HG03159 (cell line): ENCODE measurements at regions not wholly inside any gene's neighbourhood (a gene's known extent, or its start where the extent isn't known, plus 50 kb on each side); places are given as distances from the start of the nearest gene placed in this dataset.
"Not testable (repeated sequence)": the region's sequence is repeated elsewhere in the genome, so short reads cannot be mapped to it uniquely, and the experiment has no call there.

ENCODE experiments used
- ATAC-seq: cut with Tn5 transposase; IDR thresholded peaks from one replicate; pipeline ENCODE4 v1.9.1; 2021; ENCODE audit warnings: mild to moderate bottlenecking, moderate library complexity; ENCODE audit not compliant: unreplicated experiment

- ATAC-seq, result not testable (repeated sequence)
Observed at GRCh38 chr6:66258731-66259487, 551.9 kb upstream of the EYS start.

GRCh38 chr6:66245231-66245630 lies 538.2 kb upstream of the EYS start:
- ATAC-seq, result no peak

- no peak for ATAC-seq
Observed at GRCh38 chr6:66238851-66239250, 531.8 kb upstream of the EYS start.

GRCh38 chr6:66232890-66233289 lies 525.9 kb upstream of the EYS start:
- no peak for ATAC-seq

GRCh38 chr6:66230591-66230990 lies 523.6 kb upstream of the EYS start:
- ATAC-seq, result no peak

- ATAC-seq, result no peak
Observed at GRCh38 chr6:66226109-66226508, 519.1 kb upstream of the EYS start.

GRCh38 chr6:66210964-66211363 lies 503.9 kb upstream of the EYS start:
- no peak for ATAC-seq

- no peak for ATAC-seq
Observed at GRCh38 chr6:66200390-66200789, 493.4 kb upstream of the EYS start.

GRCh38 chr6:66199171-66199570 lies 492.1 kb upstream of the EYS start:
- ATAC-seq, result no peak

- no peak for ATAC-seq
Observed at GRCh38 chr6:66198062-66198624, 491.1 kb upstream of the EYS start.

- no peak for ATAC-seq
Observed at GRCh38 chr6:66190858-66191257, 483.8 kb upstream of the EYS start.

GRCh38 chr6:66189915-66190314 lies 482.9 kb upstream of the EYS start:
- no peak for ATAC-seq

- ATAC-seq, result no peak
Observed at GRCh38 chr6:66186756-66187155, 479.7 kb upstream of the EYS start.

GRCh38 chr6:66184091-66184490 lies 477.1 kb upstream of the EYS start:
- no peak for ATAC-seq

- ATAC-seq, result no peak
Observed at GRCh38 chr6:66179361-66179760, 472.3 kb upstream of the EYS start.

- no peak for ATAC-seq
Observed at GRCh38 chr6:66173587-66173986, 466.6 kb upstream of the EYS start.

GRCh38 chr6:66166713-66167112 lies 459.7 kb upstream of the EYS start:
- ATAC-seq, result not testable (repeated sequence)

- ATAC-seq, result no peak
Observed at GRCh38 chr6:66161546-66162108, 454.6 kb upstream of the EYS start.

- no peak for ATAC-seq
Observed at GRCh38 chr6:66159937-66160336, 452.9 kb upstream of the EYS start.

- ATAC-seq, result no peak
Observed at GRCh38 chr6:66153247-66153646, 446.2 kb upstream of the EYS start.

- ATAC-seq, result no peak
Observed at GRCh38 chr6:66149132-66149531, 442.1 kb upstream of the EYS start.

GRCh38 chr6:66145867-66146266 lies 438.8 kb upstream of the EYS start:
- ATAC-seq, result no peak
